Stimulated activated CD4-positive, alpha-beta T cell treated with anti-CD3 and anti-CD28 coated beads, Interleukin-1b, Interleukin-23, amount 100 ng/mL, for 4 hours (primary cell): ENCODE measurements at regions not wholly inside any gene's neighbourhood (a gene's known extent, or its start where the extent isn't known, plus 50 kb on each side); places are given as distances from the start of the nearest gene placed in this dataset.

Experiments used
- DNase-seq, 2 donors: peaks; one replicate each; pipeline ENCODE4 v3.0.0-alpha.2; 2020; ENCODE audit warnings: low read depth in 2 of 2

DNA sequence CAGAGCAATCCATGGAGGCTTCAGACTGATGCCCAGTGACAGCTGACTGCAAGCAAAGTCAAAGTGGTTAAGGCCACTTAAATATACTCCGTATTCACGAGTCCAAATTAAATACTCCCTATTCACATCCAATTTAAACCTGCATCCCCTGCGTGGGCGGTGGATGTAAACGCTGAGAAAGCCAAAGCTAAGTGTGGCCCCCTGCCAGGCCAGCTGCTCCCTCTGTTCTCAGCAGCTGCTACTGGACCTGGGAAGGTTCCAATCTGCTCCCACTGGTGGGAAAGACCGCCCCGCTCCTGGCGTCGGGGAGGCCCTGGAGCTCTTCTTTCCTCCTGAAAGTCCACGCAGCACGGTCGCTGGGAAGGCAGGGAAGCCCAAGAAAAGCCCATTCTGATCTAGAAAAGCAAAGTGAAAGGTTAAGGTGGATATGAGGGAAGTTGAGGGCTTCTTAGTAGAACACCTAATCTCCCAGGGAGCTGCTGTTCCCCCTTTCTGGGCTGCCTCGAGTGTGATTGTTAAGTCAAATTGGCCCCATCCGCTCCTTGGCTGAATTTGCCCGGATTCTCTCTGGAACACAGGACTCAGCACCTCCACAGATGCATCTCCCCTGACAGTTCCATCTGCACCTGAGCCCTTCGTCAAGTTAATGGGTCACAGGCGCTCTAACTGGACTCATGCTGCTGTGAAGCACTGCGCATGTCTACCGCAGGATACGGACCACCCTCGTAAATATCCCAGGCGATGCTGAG lies 205.5 kb downstream of the USP12 start:
- DNase-seq = no peak

DNA sequence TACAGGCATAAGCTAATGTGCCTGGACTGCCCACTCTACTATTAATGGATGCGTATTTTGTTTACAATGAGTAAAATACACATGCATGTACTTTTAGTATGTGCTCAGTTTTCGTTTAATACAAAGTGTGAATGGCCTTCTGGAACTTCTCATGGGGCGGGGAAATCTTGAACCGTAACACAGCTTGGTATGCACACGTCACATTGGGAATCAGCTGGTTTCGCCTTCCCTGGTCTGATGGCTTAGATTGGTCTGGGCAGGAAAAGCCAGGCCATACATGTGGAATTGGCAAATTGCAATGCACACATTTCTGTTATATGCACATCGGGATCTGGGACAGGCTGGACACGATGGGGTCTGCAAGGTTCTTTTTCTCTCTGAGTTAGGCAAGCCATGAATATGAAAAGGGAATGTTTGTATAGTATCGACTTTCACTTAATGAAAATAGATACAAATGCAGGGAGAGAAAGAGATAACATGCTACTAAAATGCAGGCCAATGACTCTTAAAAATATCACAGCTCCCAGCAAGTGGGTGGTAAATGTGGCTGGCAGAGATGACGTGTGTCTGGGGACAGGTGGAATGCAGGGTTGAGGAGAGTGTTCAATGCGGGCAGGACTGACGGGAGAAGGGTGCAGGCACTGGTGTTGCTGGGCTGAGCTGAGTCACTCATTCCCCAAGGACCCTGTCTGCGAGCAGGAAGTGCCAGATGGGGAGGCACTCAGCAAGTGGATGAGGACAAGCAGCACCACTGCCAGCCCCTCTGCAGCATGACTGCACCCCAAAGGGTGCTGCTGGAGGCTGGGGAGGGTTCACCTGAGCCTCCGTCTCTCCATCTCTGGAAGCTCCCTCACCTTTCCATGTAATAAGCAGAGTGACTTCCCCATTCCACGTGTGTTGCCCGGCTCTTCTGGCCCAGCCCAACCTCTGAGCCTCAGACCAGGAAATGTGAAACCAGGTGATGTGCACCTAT lies 204.0 kb upstream of the GPR12 start:
- no peak for DNase-seq

- DNase-seq = no peak
Measured at GRCh38 chr13:26962671-26963070, 202.1 kb upstream of the GPR12 start.

- no peak for DNase-seq
Measured at GRCh38 chr13:26961890-26962615, 201.5 kb upstream of the GPR12 start.

- no peak for DNase-seq
Measured at GRCh38 chr13:26957182-26957581, 196.6 kb upstream of the GPR12 start.

- no peak for DNase-seq
Measured at GRCh38 chr13:26956522-26957142, 196.0 kb upstream of the GPR12 start.

DNA sequence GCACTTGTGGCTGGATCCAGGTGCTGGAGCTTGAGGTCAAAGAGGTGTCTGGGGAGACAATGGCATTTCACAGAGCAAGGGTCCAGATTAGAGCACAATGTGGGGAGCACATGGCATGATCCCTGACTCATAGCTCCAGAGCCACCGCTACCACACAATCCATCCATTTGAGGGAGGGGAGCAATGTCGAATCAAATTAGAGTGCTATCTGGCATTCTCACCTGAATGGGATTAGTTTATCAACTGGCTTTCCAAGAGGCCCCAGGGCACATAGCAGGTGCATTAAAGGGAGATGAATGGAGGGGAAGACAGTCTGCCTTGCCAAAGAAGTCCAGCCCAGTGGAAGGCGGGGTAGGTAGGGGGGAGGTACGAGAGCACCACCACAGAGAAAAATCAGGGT lies 194.4 kb upstream of the GPR12 start:
- no peak for DNase-seq

DNA sequence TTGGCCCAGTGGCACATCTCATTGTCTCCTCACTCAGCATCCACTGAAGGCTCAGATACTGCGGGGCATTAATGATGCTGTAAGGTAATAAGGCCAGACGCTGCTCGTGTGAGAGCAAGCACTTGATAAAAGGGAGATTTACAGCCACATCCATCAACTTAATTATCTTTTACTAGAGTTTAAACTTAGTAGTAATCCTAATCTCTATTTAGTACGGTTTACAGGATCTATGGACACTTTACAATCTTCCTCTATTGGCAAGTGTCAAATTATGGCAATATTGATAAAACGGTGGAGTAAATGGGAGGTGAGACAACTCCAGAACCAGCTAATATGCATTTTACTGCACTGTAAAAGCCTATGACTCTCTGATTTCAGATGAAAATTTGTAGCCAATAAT lies 192.7 kb upstream of the GPR12 start:
- no peak for DNase-seq

GRCh38 chr13:26952551-26953143 lies 192.1 kb upstream of the GPR12 start:
- no peak for DNase-seq

GRCh38 chr13:26951581-26952177 lies 191.1 kb upstream of the GPR12 start:
- DNase-seq = no peak

- no peak for DNase-seq
Measured at GRCh38 chr13:26950968-26951367, 190.4 kb upstream of the GPR12 start.

DNA sequence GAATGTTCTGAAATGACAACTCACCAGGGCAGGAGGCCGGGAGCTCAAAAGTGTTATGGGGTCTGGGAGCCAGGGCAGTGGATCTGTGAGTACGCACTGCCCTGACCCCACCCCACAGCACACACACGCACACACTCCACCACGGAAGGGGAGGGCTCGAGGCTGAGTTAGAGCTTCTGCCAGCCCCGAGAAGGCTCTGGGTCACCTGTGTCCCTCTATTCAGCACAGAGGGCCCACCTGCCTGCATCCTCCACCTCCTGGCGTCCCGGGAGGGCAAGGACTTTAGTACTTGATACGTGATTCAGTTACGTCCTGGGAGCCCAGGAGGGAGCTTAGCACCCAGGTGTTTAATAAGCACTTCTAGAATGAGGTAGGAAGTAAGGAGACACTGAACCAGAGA lies 190.0 kb upstream of the GPR12 start:
- no peak for DNase-seq

- DNase-seq = no peak
Measured at GRCh38 chr13:26949701-26950502, 189.3 kb upstream of the GPR12 start.

GRCh38 chr13:26948353-26948752 lies 187.8 kb upstream of the GPR12 start:
- no peak for DNase-seq

GRCh38 chr13:26946684-26947343 lies 186.2 kb upstream of the GPR12 start:
- DNase-seq = no peak

GRCh38 chr13:26943748-26944147 lies 183.2 kb upstream of the GPR12 start:
- DNase-seq = no peak

GRCh38 chr13:26942184-26942583 lies 181.6 kb upstream of the GPR12 start:
- DNase-seq = no peak

- no peak for DNase-seq
Measured at GRCh38 chr13:26941345-26942174, 181.0 kb upstream of the GPR12 start.

- DNase-seq = no peak
Measured at GRCh38 chr13:26934096-26934495, 173.5 kb upstream of the GPR12 start.
